Fibroblast of lung (primary cell): ENCODE measurements at regions not wholly inside any gene's neighbourhood (a gene's known extent, or its start where the extent isn't known, plus 50 kb on each side); places are given as distances from the start of the nearest gene placed in this dataset.

Experiments
- EZH2 ChIP-seq: IDR thresholded peaks from 2 replicates; pipeline ENCODE4 v1.5.1; 2012; ENCODE audit warnings: low read length, control low read depth, mild to moderate bottlenecking; ENCODE audit errors: missing control alignments
- TF ChIP-seq, protein P1 (sequence below), 2 donors: IDR thresholded peaks in 1 of 2; conservative IDR thresholded peaks in 1 of 2; 1 replicate in 1 of 2; 2 replicates in 1 of 2; pipeline ENCODE4 v1.5.1; 2011 to 2012; ENCODE audit warnings: low read length in 2 of 2, control low read depth in 1 of 2, inconsistent platforms in 1 of 2, low read depth in 1 of 2, mild to moderate bottlenecking in 1 of 2

DNA sequence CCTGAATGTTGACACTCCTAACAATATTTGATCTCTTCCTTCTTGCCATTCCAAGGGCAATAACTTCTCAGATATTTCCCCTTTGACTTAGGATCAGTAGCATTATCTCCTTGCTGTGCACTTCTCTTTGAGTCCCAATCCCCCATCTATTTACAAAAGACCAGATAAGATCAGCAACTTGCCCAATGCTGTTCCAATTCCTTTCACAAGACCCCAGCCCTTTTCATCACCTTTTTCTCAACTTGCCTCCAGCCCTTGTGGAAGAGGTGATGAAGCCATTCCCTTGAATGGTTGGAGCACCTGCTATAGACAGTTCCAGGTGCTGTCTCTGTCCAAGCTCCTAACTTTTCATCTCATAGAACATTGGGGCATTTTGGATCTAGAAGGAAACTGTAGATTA, 51.1 kb upstream of the ARID5B start:
- TF ChIP-seq, protein P1, sequence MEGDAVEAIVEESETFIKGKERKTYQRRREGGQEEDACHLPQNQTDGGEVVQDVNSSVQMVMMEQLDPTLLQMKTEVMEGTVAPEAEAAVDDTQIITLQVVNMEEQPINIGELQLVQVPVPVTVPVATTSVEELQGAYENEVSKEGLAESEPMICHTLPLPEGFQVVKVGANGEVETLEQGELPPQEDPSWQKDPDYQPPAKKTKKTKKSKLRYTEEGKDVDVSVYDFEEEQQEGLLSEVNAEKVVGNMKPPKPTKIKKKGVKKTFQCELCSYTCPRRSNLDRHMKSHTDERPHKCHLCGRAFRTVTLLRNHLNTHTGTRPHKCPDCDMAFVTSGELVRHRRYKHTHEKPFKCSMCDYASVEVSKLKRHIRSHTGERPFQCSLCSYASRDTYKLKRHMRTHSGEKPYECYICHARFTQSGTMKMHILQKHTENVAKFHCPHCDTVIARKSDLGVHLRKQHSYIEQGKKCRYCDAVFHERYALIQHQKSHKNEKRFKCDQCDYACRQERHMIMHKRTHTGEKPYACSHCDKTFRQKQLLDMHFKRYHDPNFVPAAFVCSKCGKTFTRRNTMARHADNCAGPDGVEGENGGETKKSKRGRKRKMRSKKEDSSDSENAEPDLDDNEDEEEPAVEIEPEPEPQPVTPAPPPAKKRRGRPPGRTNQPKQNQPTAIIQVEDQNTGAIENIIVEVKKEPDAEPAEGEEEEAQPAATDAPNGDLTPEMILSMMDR (conservative IDR thresholded peaks at IDR 0.05 in 1 of 2, IDR thresholded peaks at IDR 0.05 in 1 of 2; ENCODE audit: low read depth in 1 of 2, low read length in 2 of 2) = no peak
- TF ChIP-seq EZH2 = no peak
